Fibroblast of upper back skin (primary cell): ENCODE measurements at regions not wholly inside any gene's neighbourhood (a gene's known extent, or its start where the extent isn't known, plus 50 kb on each side); places are given as distances from the start of the nearest gene placed in this dataset.
A peak's percentile ranks its signal among the peaks of the same experiment; 100 is the strongest.

Experiments
- DNase-seq: peaks from one replicate; pipeline ENCODE4 v3.0.0-alpha.2; 2013

GRCh38 chr14:50040895-50041465 lies 75.4 kb downstream of the VCPKMT start:
- no peak for DNase-seq

GRCh38 chr14:50041980-50042379 lies 74.4 kb downstream of the VCPKMT start:
- no peak for DNase-seq

GRCh38 chr14:50044042-50044651 lies 72.2 kb downstream of the VCPKMT start:
- no peak for DNase-seq

- peak; percentile 64 for DNase-seq
Observed at GRCh38 chr14:50045039-50045711, 71.2 kb downstream of the VCPKMT start.

- DNase-seq, result no peak
Observed at GRCh38 chr14:50045837-50046236, 70.5 kb downstream of the VCPKMT start.

- DNase-seq, result no peak
Observed at GRCh38 chr14:50047274-50047676, 69.1 kb downstream of the VCPKMT start.

- no peak for DNase-seq
Observed at GRCh38 chr14:50049093-50049492, 67.3 kb downstream of the VCPKMT start.

GRCh38 chr14:50049703-50050570 lies 66.4 kb downstream of the VCPKMT start:
- DNase-seq, result no peak

- DNase-seq, result no peak
Observed at GRCh38 chr14:50051106-50051505, 65.3 kb downstream of the VCPKMT start.

GRCh38 chr14:50051706-50052105 lies 64.7 kb downstream of the VCPKMT start:
- DNase-seq, result no peak

- no peak for DNase-seq
Observed at GRCh38 chr14:50052517-50052916, 63.9 kb downstream of the VCPKMT start.

- no peak for DNase-seq
Observed at GRCh38 chr14:50053935-50054334, 62.4 kb downstream of the VCPKMT start.

GRCh38 chr14:50055461-50056228 lies 60.7 kb downstream of the VCPKMT start:
- DNase-seq, result no peak

GRCh38 chr14:50056435-50056834 lies 59.9 kb downstream of the VCPKMT start:
- no peak for DNase-seq

- no peak for DNase-seq
Observed at GRCh38 chr14:50057331-50057730, 59.0 kb downstream of the VCPKMT start.

- DNase-seq, result no peak
Observed at GRCh38 chr14:50058113-50058512, 58.3 kb downstream of the VCPKMT start.
